SK-N-SH treated with all-trans-retinoic acid at 6 μM for 48 hours (cell line): ENCODE measurements at regions not wholly inside any gene's neighbourhood (a gene's known extent, or its start where the extent isn't known, plus 50 kb on each side); places are given as distances from the start of the nearest gene placed in this dataset.

Source experiments
- ARNTL ChIP-seq: fragments of 450-650 bp; formaldehyde crosslinking; IDR thresholded peaks from 2 replicates; pipeline ENCODE4 v1.5.0; 2020; ENCODE audit warnings: low read depth, mild to moderate bottlenecking, moderate library complexity, borderline replicate concordance
- CSDC2 ChIP-seq: fragments of 250-450 bp; sonication (Bioruptor Pico); IDR thresholded peaks from 2 replicates; pipeline ENCODE4 v1.5.0; 2020; ENCODE audit warnings: mild to moderate bottlenecking, moderate library complexity
- ESRRG ChIP-seq: fragments of 250-450 bp; sonication (Bioruptor Pico); IDR thresholded peaks from 2 replicates; pipeline ENCODE4 v1.6.1; 2021; ENCODE audit warnings: mild to moderate bottlenecking
- OSR1 ChIP-seq: fragments of 250-450 bp; sonication (Bioruptor Pico); IDR thresholded peaks from 2 replicates; pipeline ENCODE4 v1.8.0; 2022; ENCODE audit warnings: moderate library complexity, mild to moderate bottlenecking, inconsistent platforms
- PATZ1 ChIP-seq: fragments of 250-450 bp; sonication (Bioruptor Pico); IDR thresholded peaks from 2 replicates; pipeline ENCODE4 v1.8.0; 2020; ENCODE audit warnings: mild to moderate bottlenecking, moderate library complexity, borderline replicate concordance
- RARB ChIP-seq: fragments of 250-450 bp; sonication (Bioruptor Pico); IDR thresholded peaks from 2 replicates; pipeline ENCODE4 v1.8.0; 2021; ENCODE audit warnings: mild to moderate bottlenecking, moderate library complexity
- TCF4 ChIP-seq: fragments of 250-450 bp; sonication (Bioruptor Pico); IDR thresholded peaks from 2 replicates; pipeline ENCODE4 v1.8.0; 2021; ENCODE audit warnings: mild to moderate bottlenecking, moderate library complexity, borderline replicate concordance
- ZFP3 ChIP-seq: fragments of 250-450 bp; sonication (Bioruptor Pico); IDR thresholded peaks from 2 replicates; pipeline ENCODE4 v1.5.0; 2020; ENCODE audit warnings: mild to moderate bottlenecking, moderate library complexity
- TF ChIP-seq, protein P1 (sequence below): fragments of 250-450 bp; sonication (Bioruptor Pico); IDR thresholded peaks from 2 replicates; pipeline ENCODE4 v1.8.0; 2021; ENCODE audit warnings: low read depth, mild to moderate bottlenecking, moderate library complexity, borderline replicate concordance

- TF ChIP-seq TCF4 (CRISPR knock-in tag) (no peak), RARB (CRISPR knock-in tag) (no peak), PATZ1 (CRISPR knock-in tag) (no peak), ARNTL (CRISPR knock-in tag) (no peak), OSR1 (CRISPR knock-in tag) (no peak), CSDC2 (CRISPR knock-in tag) (no peak), ESRRG (CRISPR knock-in tag) (no peak), ZFP3 (CRISPR knock-in tag) (no peak)
- TF ChIP-seq, protein P1, sequence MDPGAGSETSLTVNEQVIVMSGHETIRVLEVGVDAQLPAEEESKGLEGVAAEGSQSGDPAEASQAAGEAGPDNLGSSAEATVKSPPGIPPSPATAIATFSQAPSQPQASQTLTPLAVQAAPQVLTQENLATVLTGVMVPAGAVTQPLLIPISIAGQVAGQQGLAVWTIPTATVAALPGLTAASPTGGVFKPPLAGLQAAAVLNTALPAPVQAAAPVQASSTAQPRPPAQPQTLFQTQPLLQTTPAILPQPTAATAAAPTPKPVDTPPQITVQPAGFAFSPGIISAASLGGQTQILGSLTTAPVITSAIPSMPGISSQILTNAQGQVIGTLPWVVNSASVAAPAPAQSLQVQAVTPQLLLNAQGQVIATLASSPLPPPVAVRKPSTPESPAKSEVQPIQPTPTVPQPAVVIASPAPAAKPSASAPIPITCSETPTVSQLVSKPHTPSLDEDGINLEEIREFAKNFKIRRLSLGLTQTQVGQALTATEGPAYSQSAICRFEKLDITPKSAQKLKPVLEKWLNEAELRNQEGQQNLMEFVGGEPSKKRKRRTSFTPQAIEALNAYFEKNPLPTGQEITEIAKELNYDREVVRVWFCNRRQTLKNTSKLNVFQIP (CRISPR knock-in tag), result no peak
Measured at GRCh38 chr6:145071836-145072235, 663.5 kb downstream of the EPM2A start.
